K562 (cell line): ENCODE measurements at regions not wholly inside any gene's neighbourhood (a gene's known extent, or its start where the extent isn't known, plus 50 kb on each side); places are given as distances from the start of the nearest gene placed in this dataset.

Experiments
- ATAC-seq: fragments of 200-7000 bp; cut with Tn5 transposase; 3 replicates; pipeline ENCODE4 v1.9.1; 2020; ENCODE audit warnings: moderate library complexity
- BruUV-seq: library from RNA; stranded (reverse); fragments of 400-500 nt; replicated peaks from 2 replicates; lab custom pipeline; 2021; lab: Mats Ljungman, UMichigan
- CTCF ChIA-PET: fragments of 300-600 bp; formaldehyde crosslinking; extraction: SDS; loops from one replicate; lab custom pipeline; 2021; ENCODE audit warnings: low intra/inter-chr PET ratio; lab: Yijun Ruan, JAX
- POLR2A ChIA-PET: fragments of 300-600, 350-650 bp; sonication (Branson Sonifier 250); formaldehyde crosslinking; extraction: SDS; loops from one replicate; lab custom pipeline; 2021; ENCODE audit warnings: antibody characterized with exemption, inconsistent platforms; lab: Yijun Ruan, JAX
- DNase-seq, 4 experiments: peaks; one replicate each; pipeline versions ENCODE4 v3.0.0 to v3.0.0-alpha.2; 2011 to 2018; ENCODE audit warnings: low spot score in 3 of 4, mixed read lengths in 3 of 4; ENCODE audit errors: extremely low read depth in 1 of 4
- FAIRE-seq: peaks from 2 replicates; lab custom pipeline; 2011; peaks lifted over from hg19 to GRCh38; lab: Jason Lieb, UNC
- H2AFZ ChIP-seq: 2 replicates; pipeline ENCODE4 v1.6.0; 2011; ENCODE audit warnings: low read depth, low read length, control low read depth, inconsistent platforms
- H3K27ac ChIP-seq: fragments of 200-600 bp; 3 replicates; pipeline ENCODE4 v1.8.0; 2011; ENCODE audit warnings: low read depth, mild to moderate bottlenecking, control low read depth, inconsistent platforms, low read length, moderate library complexity, mixed read lengths; ENCODE audit errors: extremely low read depth
- H3K27me3 ChIP-seq, 2 experiments: fragments of 300-600 bp in 1 of 2; 2 replicates in 1 of 2; 3 replicates in 1 of 2; pipeline versions ENCODE4 v1.6.0 to v1.8.0; 2011; ENCODE audit warnings: inconsistent platforms in 2 of 2, low read length in 2 of 2, mild to moderate bottlenecking in 1 of 2, mixed read lengths in 1 of 2, moderate library complexity in 1 of 2; ENCODE audit not compliant: control insufficient read depth in 2 of 2, insufficient read depth in 2 of 2
- H3K36me3 ChIP-seq: fragments of 300-600 bp; 3 replicates; pipeline ENCODE4 v1.8.0; 2011; ENCODE audit warnings: mild to moderate bottlenecking, low read length, inconsistent platforms; ENCODE audit not compliant: control insufficient read depth, insufficient read depth
- H3K4me1 ChIP-seq, 2 experiments: fragments of 200-600 bp in 1 of 2; replicated peaks in 1 of 2; 2 replicates in 1 of 2; 3 replicates in 1 of 2; pipeline versions ENCODE4 v1.5.1 to v1.8.0; 2011; ENCODE audit warnings: inconsistent platforms in 2 of 2, low read length in 2 of 2, mild to moderate bottlenecking in 1 of 2, mixed read lengths in 1 of 2, moderate library complexity in 1 of 2; ENCODE audit not compliant: control insufficient read depth in 2 of 2, insufficient read depth in 2 of 2
- H3K4me2 ChIP-seq: 2 replicates; pipeline ENCODE4 v1.6.1; 2011; ENCODE audit warnings: low read length, control low read depth, inconsistent platforms, mixed read lengths; ENCODE audit not compliant: insufficient read depth
- H3K4me3 ChIP-seq: fragments of 200-600 bp; sonication (generic), shearing (Covaris generic); 2 replicates; pipeline ENCODE4 v1.5.1; 2016; ENCODE audit warnings: control low read depth, inconsistent platforms
- H3K79me2 ChIP-seq: fragments of 200-600 bp; 3 replicates; pipeline ENCODE4 v1.8.0; 2011; ENCODE audit warnings: low read length, inconsistent platforms; ENCODE audit not compliant: control insufficient read depth, insufficient read depth
- H3K9ac ChIP-seq, 2 experiments: 2 replicates each; pipeline versions ENCODE4 v1.6.0 to v1.6.1; 2011; ENCODE audit warnings: low read depth in 2 of 2, low read length in 2 of 2, control low read depth in 1 of 2, inconsistent platforms in 1 of 2, mild to moderate bottlenecking in 1 of 2, mixed read lengths in 1 of 2; ENCODE audit not compliant: insufficient read depth in 1 of 2
- H3K9me1 ChIP-seq: one replicate; pipeline ENCODE4 v1.6.0; 2011; ENCODE audit warnings: inconsistent platforms, mild to moderate bottlenecking, low read length, moderate library complexity; ENCODE audit not compliant: control insufficient read depth, insufficient read depth
- H3K9me3 ChIP-seq: replicated peaks from 2 replicates; pipeline ENCODE4 v1.5.1; 2011; ENCODE audit warnings: low read depth, low read length, inconsistent platforms; ENCODE audit not compliant: control insufficient read depth, insufficient read depth
- H4K20me1 ChIP-seq: replicated peaks from 2 replicates; pipeline ENCODE4 v1.6.1; 2011; ENCODE audit warnings: low read length, inconsistent platforms, mixed read lengths; ENCODE audit not compliant: control insufficient read depth, insufficient read depth
- C11orf30 ChIP-seq: fragments of 450-650 bp; IDR thresholded peaks from 2 replicates; pipeline ENCODE4 v1.6.1; 2016; ENCODE audit warnings: low read depth, mild to moderate bottlenecking
- CHCHD3 ChIP-seq: fragments of 250-450 bp; sonication (Bioruptor Pico); IDR thresholded peaks from 2 replicates; pipeline ENCODE4 v2.1.2; 2022; ENCODE audit warnings: mild to moderate bottlenecking
- GTF2E2 ChIP-seq: fragments of 200-800 bp; sonication (Bioruptor generic); IDR thresholded peaks from 2 replicates; pipeline ENCODE4 v1.6.1; 2016; ENCODE audit warnings: missing genetic modification characterization, missing compliant biosample characterization
- MYBL2 ChIP-seq, 2 experiments: fragments of 450-650 bp in 1 of 2; sonication (generic) in 1 of 2; formaldehyde crosslinking in 1 of 2; IDR thresholded peaks; 2 replicates each; pipeline versions ENCODE4 v1.6.1 to v1.8.1; 2017 to 2022; ENCODE audit warnings: borderline replicate concordance in 1 of 2, inconsistent platforms in 1 of 2, low read depth in 1 of 2, mild to moderate bottlenecking in 1 of 2, missing genetic modification reagents in 1 of 2, moderate library complexity in 1 of 2
- NCOA4 ChIP-seq: fragments of 450-650 bp; IDR thresholded peaks from 2 replicates; pipeline ENCODE4 v1.6.1; 2018; ENCODE audit warnings: mild to moderate bottlenecking; ENCODE audit not compliant: partially characterized antibody
- OTX1 ChIP-seq: fragments of 450-650 bp; formaldehyde crosslinking; IDR thresholded peaks from 2 replicates; pipeline ENCODE4 v1.4.0; 2022; ENCODE audit warnings: mild to moderate bottlenecking
- POLR2AphosphoS2 ChIP-seq: IDR thresholded peaks from 2 replicates; pipeline ENCODE4 v1.6.1; 2012; ENCODE audit warnings: low read length, improper control_type of control experiment
- TAL1 ChIP-seq: fragments of 450-650 bp; IDR thresholded peaks from 2 replicates; pipeline ENCODE4 v1.6.1; 2016; ENCODE audit warnings: mild to moderate bottlenecking
- U2AF1 ChIP-seq: fragments of 200-400 bp; formaldehyde crosslinking; optimal IDR thresholded peaks from 2 replicates; pipeline ENCODE3; 2017; ENCODE audit warnings: mild to moderate bottlenecking, low read depth, low read length, moderate library complexity
- ZNF445 ChIP-seq: fragments of 250-450 bp; sonication (Bioruptor Pico); IDR thresholded peaks from 2 replicates; pipeline ENCODE4 v1.4.0; 2020; ENCODE audit warnings: low read depth, mild to moderate bottlenecking, moderate library complexity
- WGBS: fragments of 100-300 bp; shearing (Covaris generic); methylation state at CpG from one replicate; pipeline ENCODE4 v1.1.6; 2016; ENCODE audit warnings: low coverage, mixed read lengths; ENCODE audit not compliant: insufficient coverage; ENCODE audit errors: missing lambda C conversion rate; 5-methylcytosine and 5-hydroxymethylcytosine counted together
- in situ Hi-C: fragments of 300-500 bp; cut with MboI; formaldehyde crosslinking; loops from 4 replicates; pipeline ENCODE4 v1.15.0; 2018; ENCODE audit warnings: inconsistent platforms, mixed read lengths
- intact Hi-C: fragments of 100-400 bp; cut with micrococcal nuclease; formaldehyde crosslinking; loops from 2 replicates; pipeline ENCODE4 v1.14.2; 2022
- TF ChIP-seq, protein P1 (sequence below): fragments of 250-450 bp; sonication (Bioruptor Pico); IDR thresholded peaks from 2 replicates; pipeline ENCODE4 v1.6.1; 2021; ENCODE audit warnings: mild to moderate bottlenecking
- TF ChIP-seq, protein P2 (sequence below): sonication (generic); formaldehyde crosslinking; IDR thresholded peaks from 2 replicates; pipeline ENCODE4 v1.8.0; 2022; ENCODE audit warnings: mild to moderate bottlenecking, missing genetic modification reagents

DNA sequence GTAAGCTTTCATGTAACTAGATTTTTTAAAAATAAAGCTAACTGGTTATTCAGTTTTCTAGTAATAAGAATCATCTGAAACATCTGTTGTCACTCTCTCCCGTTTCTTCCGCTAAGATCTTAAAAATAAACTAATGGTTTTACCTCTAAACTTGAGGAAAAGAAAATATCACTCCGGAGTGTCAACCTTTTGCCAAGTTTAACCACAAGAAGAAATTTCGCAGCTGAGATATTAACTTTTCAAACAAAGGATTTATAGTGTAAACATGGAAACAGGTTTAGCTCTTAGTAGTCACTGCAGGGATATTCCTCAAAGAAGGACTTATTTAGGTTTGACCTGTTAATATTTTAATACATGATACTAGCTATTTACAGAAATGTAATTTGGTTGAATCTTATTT, 954.9 kb downstream of the ADGRL2 start:
- Histone ChIP-seq H3K27me3 (no peaks in the 10 kb centered on the region), H3K4me2 (no peak overlapping the region), H3K9me3 (no peaks in the 10 kb centered on the region), H3K9ac (no peak overlapping the region), H3K27ac (no peak overlapping the region), H3K4me3 (no peak overlapping the region), H3K4me1 (no peaks in the 10 kb centered on the region), H3K79me2 (no peaks in the 10 kb centered on the region), H2AFZ (no peak overlapping the region), H3K9me1 (no peaks in the 10 kb centered on the region), H4K20me1 (no peaks in the 10 kb centered on the region), H3K36me3 (no peaks in the 10 kb centered on the region)
- in situ Hi-C loops (no loop called here), intact Hi-C loops (no loop called here)
- 0% methylated on average over 4 of the region's 4 CpGs for WGBS
- no peak for FAIRE-seq
- ATAC-seq, result no peak
- CTCF ChIA-PET, result no interaction called here
- POLR2A ChIA-PET, result no interaction called here
- TF ChIP-seq CHCHD3 (CRISPR knock-in tag), result no peak
- no TSS peak for BruUV-seq
- no peak for DNase-seq

DNA sequence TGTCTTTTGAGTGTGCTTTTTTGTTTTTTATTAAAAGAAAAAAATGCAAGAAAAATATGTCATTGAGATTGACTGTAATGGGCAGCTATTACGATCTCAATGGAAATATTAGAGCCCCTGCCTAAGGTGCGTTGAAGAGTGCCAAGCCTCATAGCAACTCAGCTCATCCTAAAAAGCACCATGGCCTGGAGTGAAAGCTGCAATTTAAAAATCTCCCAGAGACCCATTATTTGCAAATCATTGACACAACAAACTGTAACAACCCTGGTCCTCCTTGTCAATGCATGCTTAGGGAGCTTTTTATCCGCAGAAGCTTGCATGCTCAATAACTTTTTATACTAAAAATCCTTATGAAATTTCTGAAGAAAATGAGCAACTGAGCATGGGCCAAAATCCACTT, 954.5 kb downstream of the ADGRL2 start:
- no peak overlapping the region for H3K4me2 ChIP-seq
- no peaks in the 10 kb centered on the region for H3K4me1 ChIP-seq
- no peaks in the 10 kb centered on the region for H3K36me3 ChIP-seq
- no peaks in the 10 kb centered on the region for H3K9me1 ChIP-seq
- no peak overlapping the region for H2AFZ ChIP-seq
- no peaks in the 10 kb centered on the region for H3K9me3 ChIP-seq
- 0% methylated on average over 3 of the region's 3 CpGs for WGBS
- H3K27ac ChIP-seq, result no peak overlapping the region
- H3K79me2 ChIP-seq, result no peaks in the 10 kb centered on the region
- FAIRE-seq (no peak), DNase-seq (no peak), ATAC-seq (no peak)
- ChIA-PET CTCF (no interaction called here), POLR2A (no interaction called here)
- in situ Hi-C loops, result no loop called here
- no peak overlapping the region for H3K4me3 ChIP-seq
- BruUV-seq, result no TSS peak
- no peak overlapping the region for H3K9ac ChIP-seq
- intact Hi-C loops, result no loop called here
- no peaks in the 10 kb centered on the region for H3K27me3 ChIP-seq
- H4K20me1 ChIP-seq, result no peaks in the 10 kb centered on the region
- no peak for TF ChIP-seq TAL1
- no peak for TF ChIP-seq U2AF1
- TF ChIP-seq MYBL2 (IDR thresholded peaks at IDR 0.05; ENCODE audit: low read depth), result no peak
- TF ChIP-seq MYBL2 (CRISPR knock-in tag; IDR thresholded peaks at IDR 0.05; ENCODE audit: borderline replicate concordance), result no peak
- TF ChIP-seq, protein P1, sequence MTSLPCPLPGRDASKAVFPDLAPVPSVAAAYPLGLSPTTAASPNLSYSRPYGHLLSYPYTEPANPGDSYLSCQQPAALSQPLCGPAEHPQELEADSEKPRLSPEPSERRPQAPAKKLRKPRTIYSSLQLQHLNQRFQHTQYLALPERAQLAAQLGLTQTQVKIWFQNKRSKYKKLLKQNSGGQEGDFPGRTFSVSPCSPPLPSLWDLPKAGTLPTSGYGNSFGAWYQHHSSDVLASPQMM (CRISPR knock-in tag), result no peak
- TF ChIP-seq C11orf30, result no peak
- TF ChIP-seq GTF2E2 (tag), result no peak
- TF ChIP-seq CHCHD3 (CRISPR knock-in tag), result no peak
- no peak for TF ChIP-seq OTX1
- no peak for TF ChIP-seq ZNF445 (CRISPR knock-in tag)
- TF ChIP-seq, protein P2, sequence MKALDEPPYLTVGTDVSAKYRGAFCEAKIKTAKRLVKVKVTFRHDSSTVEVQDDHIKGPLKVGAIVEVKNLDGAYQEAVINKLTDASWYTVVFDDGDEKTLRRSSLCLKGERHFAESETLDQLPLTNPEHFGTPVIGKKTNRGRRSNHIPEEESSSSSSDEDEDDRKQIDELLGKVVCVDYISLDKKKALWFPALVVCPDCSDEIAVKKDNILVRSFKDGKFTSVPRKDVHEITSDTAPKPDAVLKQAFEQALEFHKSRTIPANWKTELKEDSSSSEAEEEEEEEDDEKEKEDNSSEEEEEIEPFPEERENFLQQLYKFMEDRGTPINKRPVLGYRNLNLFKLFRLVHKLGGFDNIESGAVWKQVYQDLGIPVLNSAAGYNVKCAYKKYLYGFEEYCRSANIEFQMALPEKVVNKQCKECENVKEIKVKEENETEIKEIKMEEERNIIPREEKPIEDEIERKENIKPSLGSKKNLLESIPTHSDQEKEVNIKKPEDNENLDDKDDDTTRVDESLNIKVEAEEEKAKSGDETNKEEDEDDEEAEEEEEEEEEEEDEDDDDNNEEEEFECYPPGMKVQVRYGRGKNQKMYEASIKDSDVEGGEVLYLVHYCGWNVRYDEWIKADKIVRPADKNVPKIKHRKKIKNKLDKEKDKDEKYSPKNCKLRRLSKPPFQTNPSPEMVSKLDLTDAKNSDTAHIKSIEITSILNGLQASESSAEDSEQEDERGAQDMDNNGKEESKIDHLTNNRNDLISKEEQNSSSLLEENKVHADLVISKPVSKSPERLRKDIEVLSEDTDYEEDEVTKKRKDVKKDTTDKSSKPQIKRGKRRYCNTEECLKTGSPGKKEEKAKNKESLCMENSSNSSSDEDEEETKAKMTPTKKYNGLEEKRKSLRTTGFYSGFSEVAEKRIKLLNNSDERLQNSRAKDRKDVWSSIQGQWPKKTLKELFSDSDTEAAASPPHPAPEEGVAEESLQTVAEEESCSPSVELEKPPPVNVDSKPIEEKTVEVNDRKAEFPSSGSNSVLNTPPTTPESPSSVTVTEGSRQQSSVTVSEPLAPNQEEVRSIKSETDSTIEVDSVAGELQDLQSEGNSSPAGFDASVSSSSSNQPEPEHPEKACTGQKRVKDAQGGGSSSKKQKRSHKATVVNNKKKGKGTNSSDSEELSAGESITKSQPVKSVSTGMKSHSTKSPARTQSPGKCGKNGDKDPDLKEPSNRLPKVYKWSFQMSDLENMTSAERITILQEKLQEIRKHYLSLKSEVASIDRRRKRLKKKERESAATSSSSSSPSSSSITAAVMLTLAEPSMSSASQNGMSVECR (CRISPR knock-in tag), result no peak
- no peak for TF ChIP-seq NCOA4
- TF ChIP-seq POLR2AphosphoS2, result no peak
